ENCODE measurements at regions not wholly inside any gene's neighbourhood (a gene's known extent, or its start where the extent isn't known, plus 50 kb on each side); places are given as distances from the start of the nearest gene placed in this dataset.

DNA sequence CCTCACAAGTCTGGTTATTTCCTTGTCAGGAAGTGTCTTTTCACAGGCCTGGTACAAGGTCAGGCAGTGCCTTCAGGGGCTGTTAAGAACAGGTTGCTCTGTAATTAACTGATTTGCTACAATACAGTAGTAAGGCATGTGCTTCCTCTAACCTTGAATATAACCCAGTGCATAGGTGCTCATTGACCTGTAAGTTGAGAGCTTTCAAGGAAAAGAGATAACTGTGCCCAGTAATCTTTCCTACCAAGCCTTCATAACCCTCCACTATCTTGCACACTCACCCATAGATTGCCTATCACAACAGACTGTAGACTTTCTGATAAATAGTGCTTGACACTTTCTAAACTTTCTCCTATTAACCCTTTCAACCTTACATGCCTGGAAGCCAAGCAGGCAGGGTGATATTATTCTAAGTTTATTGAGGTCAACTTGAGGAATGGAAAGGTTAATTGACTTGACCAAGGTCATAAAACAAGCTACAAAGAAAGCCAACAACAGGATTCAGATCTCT lies 148.1 kb downstream of the PPARGC1A start:
- POLR2A ChIA-PET = no interaction called here
- intact Hi-C loops (cut with micrococcal nuclease) = no loop called here
- Mint-ChIP-seq H3K9me3 (peaks cover 2% of the 10 kb centered on the region), H3K4me3 (no peak overlapping the region), H3K27me3 (no peaks in the 10 kb centered on the region), H3K27ac (no peak overlapping the region), H3K4me1 (no peaks in the 10 kb centered on the region), H3K36me3 (ENCODE audit: low read depth) (no peaks in the 10 kb centered on the region)
- no peak for ATAC-seq (ENCODE audit: low read depth)
- CTCF ChIA-PET = no interaction called here
- no peak for DNase-seq
- TF ChIP-seq, protein P1, sequence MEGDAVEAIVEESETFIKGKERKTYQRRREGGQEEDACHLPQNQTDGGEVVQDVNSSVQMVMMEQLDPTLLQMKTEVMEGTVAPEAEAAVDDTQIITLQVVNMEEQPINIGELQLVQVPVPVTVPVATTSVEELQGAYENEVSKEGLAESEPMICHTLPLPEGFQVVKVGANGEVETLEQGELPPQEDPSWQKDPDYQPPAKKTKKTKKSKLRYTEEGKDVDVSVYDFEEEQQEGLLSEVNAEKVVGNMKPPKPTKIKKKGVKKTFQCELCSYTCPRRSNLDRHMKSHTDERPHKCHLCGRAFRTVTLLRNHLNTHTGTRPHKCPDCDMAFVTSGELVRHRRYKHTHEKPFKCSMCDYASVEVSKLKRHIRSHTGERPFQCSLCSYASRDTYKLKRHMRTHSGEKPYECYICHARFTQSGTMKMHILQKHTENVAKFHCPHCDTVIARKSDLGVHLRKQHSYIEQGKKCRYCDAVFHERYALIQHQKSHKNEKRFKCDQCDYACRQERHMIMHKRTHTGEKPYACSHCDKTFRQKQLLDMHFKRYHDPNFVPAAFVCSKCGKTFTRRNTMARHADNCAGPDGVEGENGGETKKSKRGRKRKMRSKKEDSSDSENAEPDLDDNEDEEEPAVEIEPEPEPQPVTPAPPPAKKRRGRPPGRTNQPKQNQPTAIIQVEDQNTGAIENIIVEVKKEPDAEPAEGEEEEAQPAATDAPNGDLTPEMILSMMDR (IDR thresholded peaks at IDR 0.05) = no peak

DNA sequence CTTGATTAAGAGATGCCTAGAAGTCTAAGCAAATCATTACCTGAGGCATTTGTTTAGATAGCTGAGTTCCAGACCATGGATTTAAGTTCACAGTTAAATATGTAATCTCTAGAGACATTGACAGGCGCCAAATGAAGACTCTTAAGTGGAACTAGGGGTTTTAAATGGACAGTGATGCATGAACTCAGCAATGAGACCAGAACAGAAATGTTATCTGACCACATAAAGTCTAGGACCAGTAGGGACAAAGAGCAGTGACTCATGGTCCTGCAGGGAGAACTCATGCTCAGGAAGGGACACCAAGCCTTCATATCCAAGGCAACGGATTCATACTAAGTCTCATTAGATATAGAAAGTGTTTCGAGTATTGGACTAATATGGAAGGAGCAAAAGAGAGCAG lies 152.3 kb downstream of the PPARGC1A start:
- Mint-ChIP-seq H3K27me3 (no peaks in the 10 kb centered on the region), H3K36me3 (ENCODE audit: low read depth) (no peaks in the 10 kb centered on the region), H3K4me1 (no peaks in the 10 kb centered on the region), H3K9me3 (peaks cover 6% of the 10 kb centered on the region), H3K4me3 (no peak overlapping the region), H3K27ac (no peak overlapping the region)
- CTCF ChIA-PET = no interaction called here
- TF ChIP-seq, protein P1 (IDR thresholded peaks at IDR 0.05) = no peak
- POLR2A ChIA-PET = no interaction called here
- ATAC-seq (ENCODE audit: low read depth) (no peak), DNase-seq (no peak)
- intact Hi-C loops (cut with micrococcal nuclease) = no loop called here

DNA sequence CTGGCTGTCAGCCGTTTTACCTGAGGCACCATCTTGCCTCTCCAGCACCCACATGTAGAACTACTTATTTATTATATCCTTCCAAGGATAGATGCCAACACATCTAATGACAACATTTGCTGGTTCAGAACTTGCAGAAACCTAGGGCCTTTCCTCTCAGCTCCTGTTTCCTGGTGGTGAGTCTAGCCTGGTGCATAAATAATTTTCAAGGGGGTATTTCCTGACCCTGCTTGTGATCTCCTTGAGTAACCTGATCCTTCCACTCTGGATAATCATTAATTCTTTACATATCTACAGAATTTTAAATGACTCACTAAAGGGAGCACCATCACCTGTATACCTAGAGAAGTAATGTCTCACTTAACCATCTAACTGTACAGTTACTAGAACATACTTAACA lies 153.4 kb downstream of the PPARGC1A start:
- no peaks in the 10 kb centered on the region for H3K4me1 Mint-ChIP-seq
- no peak for ATAC-seq (ENCODE audit: low read depth)
- no peak overlapping the region for H3K27ac Mint-ChIP-seq
- H3K9me3 Mint-ChIP-seq = peaks cover 6% of the 10 kb centered on the region
- no peaks in the 10 kb centered on the region for H3K27me3 Mint-ChIP-seq
- H3K36me3 Mint-ChIP-seq (ENCODE audit: low read depth) = no peaks in the 10 kb centered on the region
- no peak for DNase-seq
- ChIA-PET CTCF (no interaction called here), POLR2A (no interaction called here)
- intact Hi-C loops (cut with micrococcal nuclease) = no loop called here
- H3K4me3 Mint-ChIP-seq = no peak overlapping the region
- TF ChIP-seq, protein P1 (IDR thresholded peaks at IDR 0.05) = no peak

DNA sequence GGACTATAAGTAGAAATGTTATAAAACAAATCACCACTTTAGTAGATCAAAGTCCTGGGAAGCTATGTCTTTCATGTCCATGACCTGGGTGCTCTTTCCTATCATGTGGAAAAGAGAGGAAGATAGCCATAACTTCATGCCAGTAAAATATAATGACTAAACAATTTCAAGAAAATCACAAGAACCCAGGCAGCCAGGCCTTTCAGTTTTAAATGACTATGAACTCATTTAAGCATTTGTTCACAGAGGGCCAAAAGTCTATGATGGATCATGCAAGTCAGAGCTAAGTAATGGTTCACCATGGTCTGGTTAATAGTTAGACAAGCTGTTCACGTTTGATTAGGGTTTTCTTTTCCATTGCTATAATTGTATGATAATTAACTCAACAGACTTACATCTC lies 155.8 kb downstream of the PPARGC1A start:
- H3K9me3 Mint-ChIP-seq = peaks cover 6% of the 10 kb centered on the region
- H3K27ac Mint-ChIP-seq = no peak overlapping the region
- intact Hi-C loops (cut with micrococcal nuclease) = no loop called here
- no peaks in the 10 kb centered on the region for H3K36me3 Mint-ChIP-seq (ENCODE audit: low read depth)
- TF ChIP-seq, protein P1 (IDR thresholded peaks at IDR 0.05) = no peak
- POLR2A ChIA-PET = no interaction called here
- no peak overlapping the region for H3K4me3 Mint-ChIP-seq
- H3K27me3 Mint-ChIP-seq = no peaks in the 10 kb centered on the region
- CTCF ChIA-PET = no interaction called here
- no peaks in the 10 kb centered on the region for H3K4me1 Mint-ChIP-seq
- DNase-seq (no peak), ATAC-seq (ENCODE audit: low read depth) (no peak)

DNA sequence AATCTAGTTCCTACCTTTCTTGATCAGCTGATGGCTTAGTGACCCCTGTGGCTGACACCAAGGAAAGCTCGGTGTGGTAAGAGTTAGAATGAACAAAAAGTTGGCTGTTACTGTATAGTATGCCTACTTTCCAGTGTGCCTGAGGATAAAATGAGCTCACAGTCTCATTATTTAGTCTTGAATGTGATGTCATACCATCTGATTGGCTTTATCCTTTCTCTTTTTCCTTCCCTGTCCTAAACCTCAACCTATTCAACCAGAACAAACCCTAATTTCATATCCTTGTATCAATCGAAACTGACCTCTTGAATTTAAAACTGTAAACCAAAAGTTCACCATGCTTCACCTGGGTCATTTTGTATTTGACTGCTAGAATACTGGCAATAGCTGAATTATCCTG lies 156.4 kb downstream of the PPARGC1A start:
- POLR2A ChIA-PET = no interaction called here
- Mint-ChIP-seq H3K27me3 (no peaks in the 10 kb centered on the region), H3K36me3 (ENCODE audit: low read depth) (no peaks in the 10 kb centered on the region), H3K9me3 (peaks cover 6% of the 10 kb centered on the region), H3K27ac (no peak overlapping the region), H3K4me1 (no peaks in the 10 kb centered on the region), H3K4me3 (no peak overlapping the region)
- intact Hi-C loops (cut with micrococcal nuclease) = no loop called here
- DNase-seq (no peak), ATAC-seq (ENCODE audit: low read depth) (no peak)
- CTCF ChIA-PET = no interaction called here
- TF ChIP-seq, protein P1 (IDR thresholded peaks at IDR 0.05) = no peak

Measured in activated B cell treated with CpG ODN at 0.5 μM for 24 hours (primary cell).